WERI-Rb-1 (cell line): ENCODE measurements at regions not wholly inside any gene's neighbourhood (a gene's known extent, or its start where the extent isn't known, plus 50 kb on each side); places are given as distances from the start of the nearest gene placed in this dataset.

ENCODE experiments used
- DNase-seq: peaks from one replicate; pipeline ENCODE4 v3.0.0-alpha.2; 2020
- H3K27ac ChIP-seq: fragments of 250-450 bp; sonication (Bioruptor Pico); 2 replicates; pipeline ENCODE4 v1.5.1; 2020; ENCODE audit warnings: mild to moderate bottlenecking, moderate library complexity
- H3K27me3 ChIP-seq: fragments of 250-450 bp; sonication (Bioruptor Pico); 2 replicates; pipeline ENCODE4 v1.5.1; 2021; ENCODE audit warnings: mild to moderate bottlenecking, low read depth, moderate library complexity; ENCODE audit not compliant: insufficient read depth, severe bottlenecking
- H3K36me3 ChIP-seq: fragments of 250-450 bp; sonication (Bioruptor Pico); 2 replicates; pipeline ENCODE4 v1.5.1; 2020; ENCODE audit warnings: mild to moderate bottlenecking, moderate library complexity
- H3K4me3 ChIP-seq: 2 replicates; pipeline ENCODE4 v1.5.1; 2011; ENCODE audit warnings: low read depth, mild to moderate bottlenecking, control low read depth, low read length
- H3K9me3 ChIP-seq: fragments of 250-450 bp; sonication (Bioruptor Pico); 2 replicates; pipeline ENCODE4 v1.5.1; 2021; ENCODE audit warnings: mild to moderate bottlenecking, moderate library complexity; ENCODE audit not compliant: severe bottlenecking
- TF ChIP-seq, protein P1 (sequence below): IDR thresholded peaks from 2 replicates; pipeline ENCODE4 v1.5.1; 2011; ENCODE audit warnings: low read depth, mild to moderate bottlenecking, control low read depth, inconsistent platforms, low read length

DNA sequence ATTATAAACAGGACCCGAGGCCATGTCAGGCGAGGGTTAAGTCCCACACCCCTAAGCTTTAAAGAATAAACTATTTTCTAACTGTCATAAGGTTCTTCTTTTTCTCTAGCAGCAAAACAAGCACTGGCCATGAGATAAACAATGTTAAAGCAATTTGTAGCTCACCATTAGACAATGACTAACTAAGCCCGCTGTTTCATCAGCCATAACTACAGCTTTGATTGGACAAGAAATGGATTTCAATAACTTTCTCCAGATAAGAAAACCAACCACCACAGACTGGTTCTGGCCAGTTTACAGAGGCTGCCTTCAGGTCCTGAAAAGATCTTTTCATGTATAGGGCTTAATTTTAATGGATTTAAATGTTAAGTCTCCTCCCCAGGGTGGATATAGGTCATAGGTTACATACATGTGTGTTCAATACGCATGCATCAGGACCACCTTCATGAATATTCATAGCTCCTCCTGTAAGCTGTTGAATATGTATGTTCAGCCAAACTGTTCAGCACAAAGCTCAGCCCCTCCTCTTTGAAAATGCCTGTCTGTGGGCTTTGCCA, 108.7 kb upstream of the RAB6C start:
- TF ChIP-seq, protein P1, sequence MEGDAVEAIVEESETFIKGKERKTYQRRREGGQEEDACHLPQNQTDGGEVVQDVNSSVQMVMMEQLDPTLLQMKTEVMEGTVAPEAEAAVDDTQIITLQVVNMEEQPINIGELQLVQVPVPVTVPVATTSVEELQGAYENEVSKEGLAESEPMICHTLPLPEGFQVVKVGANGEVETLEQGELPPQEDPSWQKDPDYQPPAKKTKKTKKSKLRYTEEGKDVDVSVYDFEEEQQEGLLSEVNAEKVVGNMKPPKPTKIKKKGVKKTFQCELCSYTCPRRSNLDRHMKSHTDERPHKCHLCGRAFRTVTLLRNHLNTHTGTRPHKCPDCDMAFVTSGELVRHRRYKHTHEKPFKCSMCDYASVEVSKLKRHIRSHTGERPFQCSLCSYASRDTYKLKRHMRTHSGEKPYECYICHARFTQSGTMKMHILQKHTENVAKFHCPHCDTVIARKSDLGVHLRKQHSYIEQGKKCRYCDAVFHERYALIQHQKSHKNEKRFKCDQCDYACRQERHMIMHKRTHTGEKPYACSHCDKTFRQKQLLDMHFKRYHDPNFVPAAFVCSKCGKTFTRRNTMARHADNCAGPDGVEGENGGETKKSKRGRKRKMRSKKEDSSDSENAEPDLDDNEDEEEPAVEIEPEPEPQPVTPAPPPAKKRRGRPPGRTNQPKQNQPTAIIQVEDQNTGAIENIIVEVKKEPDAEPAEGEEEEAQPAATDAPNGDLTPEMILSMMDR: no peak
- no peak for DNase-seq
- Histone ChIP-seq H3K36me3 (no peaks in the 10 kb centered on the region), H3K4me3 (no peak overlapping the region), H3K9me3 (no peaks in the 10 kb centered on the region), H3K27ac (no peak overlapping the region), H3K27me3 (no peaks in the 10 kb centered on the region)

DNA sequence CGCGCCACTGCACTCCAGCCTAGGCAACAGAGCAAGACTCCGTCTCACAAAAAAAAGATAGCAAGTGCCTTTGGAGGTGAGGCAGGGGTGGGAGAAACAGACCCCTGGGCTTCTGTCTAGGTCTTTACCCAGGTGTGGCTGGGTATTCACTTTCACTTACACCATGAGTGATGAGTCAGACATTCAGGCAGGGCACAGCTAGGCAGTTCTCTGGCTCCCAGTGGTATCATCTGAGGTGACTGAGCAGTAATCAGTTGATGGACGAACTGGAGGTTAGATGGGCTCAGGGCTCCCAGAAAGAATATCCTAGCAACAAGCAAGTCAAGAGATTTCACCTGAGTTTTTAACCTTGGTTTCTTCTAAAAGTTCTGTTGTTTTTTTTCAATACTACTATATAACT, 107.0 kb upstream of the RAB6C start:
- Histone ChIP-seq H3K36me3 (no peaks in the 10 kb centered on the region), H3K27ac (no peak overlapping the region), H3K27me3 (no peaks in the 10 kb centered on the region), H3K4me3 (no peak overlapping the region), H3K9me3 (no peaks in the 10 kb centered on the region)
- no peak for DNase-seq
- TF ChIP-seq, protein P1: no peak

DNA sequence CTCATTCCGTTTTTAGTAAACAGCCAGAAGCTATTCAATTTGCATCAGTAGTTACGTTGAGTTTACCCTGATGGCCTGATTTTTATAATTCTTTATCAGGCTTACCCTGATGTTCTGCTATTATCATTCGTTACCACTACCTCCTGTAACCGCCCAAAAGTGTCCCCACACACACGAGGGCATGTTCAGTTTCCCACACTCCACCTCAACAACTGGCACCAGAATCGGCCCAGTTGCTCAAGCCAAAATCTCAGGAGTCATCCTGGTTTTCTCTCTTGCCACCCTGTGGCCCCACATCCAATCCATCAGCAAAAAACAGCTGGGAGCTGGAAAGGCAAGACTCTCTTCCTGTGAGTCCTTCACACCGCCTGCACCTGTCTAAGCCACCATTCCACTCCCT, 102.9 kb upstream of the RAB6C start:
- H3K36me3 ChIP-seq: no peaks in the 10 kb centered on the region
- no peaks in the 10 kb centered on the region for H3K27me3 ChIP-seq
- no peak for DNase-seq
- TF ChIP-seq, protein P1: no peak
- no peaks in the 10 kb centered on the region for H3K9me3 ChIP-seq
- H3K27ac ChIP-seq: no peak overlapping the region
- no peak overlapping the region; the same call in 1 of the 2 replicates for H3K4me3 ChIP-seq

DNA sequence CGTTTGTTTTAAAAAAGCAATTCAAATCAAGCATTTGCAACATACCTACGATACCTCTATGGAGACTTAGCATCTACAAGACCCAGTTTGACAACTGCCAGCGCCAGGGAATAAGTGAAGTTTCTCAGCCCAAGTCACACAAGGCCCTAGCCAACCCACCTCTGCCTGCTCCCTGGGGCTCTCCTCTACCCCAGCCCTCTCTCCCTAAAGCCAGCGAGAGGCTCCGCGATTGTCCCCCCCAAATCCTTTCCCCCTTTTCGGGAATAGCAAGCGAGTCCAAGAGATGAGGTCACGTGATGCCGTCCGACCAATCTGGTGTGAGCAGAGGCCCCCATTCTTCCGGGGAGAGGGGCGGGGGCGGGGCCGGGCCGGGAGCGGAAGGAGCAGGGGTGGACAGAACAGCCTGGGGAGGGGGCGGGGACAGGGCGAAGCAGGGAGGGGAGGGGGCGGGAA, 102.2 kb upstream of the RAB6C start:
- TF ChIP-seq, protein P1: no peak
- Histone ChIP-seq H3K27me3 (no peaks in the 10 kb centered on the region), H3K36me3 (no peaks in the 10 kb centered on the region), H3K27ac (peak overlapping the region; percentile 64), H3K4me3 (peak overlapping the region; percentile 96), H3K9me3 (no peaks in the 10 kb centered on the region)
- peak; percentile 94 for DNase-seq

DNA sequence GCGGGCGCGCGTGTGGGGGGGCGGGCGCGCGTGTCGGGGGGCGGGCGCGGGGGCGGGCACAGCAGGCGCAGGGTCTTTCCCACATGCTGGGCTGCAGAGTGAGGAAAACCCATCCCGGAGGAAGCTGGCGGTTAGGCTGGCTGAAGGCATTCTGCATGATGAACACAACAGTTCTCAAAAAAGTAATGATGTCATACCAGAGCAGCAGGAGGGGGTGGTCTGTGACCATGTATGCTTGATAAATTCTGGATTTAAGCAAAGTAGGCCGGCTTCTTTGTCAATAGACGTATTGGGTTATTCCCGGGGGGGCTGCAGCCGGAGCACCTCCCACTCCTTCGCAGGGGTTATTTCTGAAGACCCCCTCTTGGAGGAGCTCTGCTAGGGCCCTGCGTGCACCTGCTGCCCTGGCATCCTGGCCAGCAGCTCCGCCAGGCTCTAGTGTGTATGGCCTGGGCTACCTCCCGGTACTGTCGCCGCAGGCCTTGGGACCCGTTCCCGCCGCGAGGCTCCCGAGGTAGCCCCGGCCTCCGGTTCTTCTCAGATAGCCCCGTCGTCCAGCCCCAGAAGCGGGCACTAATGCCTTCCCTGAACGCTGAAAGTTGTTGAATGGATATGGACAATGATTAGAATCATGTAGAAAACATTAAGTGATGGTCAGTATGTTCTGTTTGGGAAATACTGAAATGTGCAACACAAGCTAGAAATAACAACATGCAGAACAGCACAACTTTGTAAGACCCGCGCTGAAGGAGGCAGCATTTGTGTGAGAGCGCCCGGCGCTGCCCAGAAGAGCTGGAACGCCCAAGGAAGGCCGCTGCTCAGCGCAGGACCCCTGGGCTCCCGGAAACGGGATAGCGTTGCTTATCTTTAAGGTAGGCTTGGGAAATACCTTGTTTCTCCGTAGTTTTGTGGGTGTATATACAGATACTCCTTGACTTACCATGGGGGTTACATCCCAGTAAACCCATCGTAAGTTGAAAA, 101.4 kb upstream of the RAB6C start:
- Histone ChIP-seq H3K4me3 (peak overlapping the region; percentile 57), H3K27ac (peak overlapping the region; percentile 10; the same call in 1 of the 2 replicates), H3K9me3 (no peaks in the 10 kb centered on the region), H3K36me3 (no peaks in the 10 kb centered on the region), H3K27me3 (no peaks in the 10 kb centered on the region)
- DNase-seq: no peak
- TF ChIP-seq, protein P1: no peak
